Astrocyte (in vitro differentiated cells and primary cell): ENCODE measurements at regions not wholly inside any gene's neighbourhood (a gene's known extent, or its start where the extent isn't known, plus 50 kb on each side); places are given as distances from the start of the nearest gene placed in this dataset.

Experiments used
- DNase-seq: peaks from one replicate; pipeline ENCODE4 v3.0.0-alpha.2; 2010; ENCODE audit warnings: low read depth
- FAIRE-seq: peaks from 2 replicates; lab custom pipeline; 2011; peaks lifted over from hg19 to GRCh38; lab: Jason Lieb, UNC
- H2AFZ ChIP-seq: 2 replicates; pipeline ENCODE4 v1.6.0; 2012; ENCODE audit warnings: low read depth, low read length, inconsistent platforms
- H3K27ac ChIP-seq: 2 replicates; pipeline ENCODE4 v1.5.1; 2011; ENCODE audit warnings: low read depth, low read length, inconsistent platforms
- H3K27me3 ChIP-seq: 2 replicates; pipeline ENCODE4 v1.6.0; 2011; ENCODE audit warnings: low read length, inconsistent platforms; ENCODE audit not compliant: insufficient read depth
- H3K36me3 ChIP-seq: 2 replicates; pipeline ENCODE4 v1.5.1; 2011; ENCODE audit warnings: low read length, inconsistent platforms; ENCODE audit not compliant: insufficient read depth
- H3K4me1 ChIP-seq: 2 replicates; pipeline ENCODE4 v1.5.1; 2011; ENCODE audit warnings: low read length, inconsistent platforms; ENCODE audit not compliant: insufficient read depth
- H3K4me2 ChIP-seq: 2 replicates; pipeline ENCODE4 v1.6.0; 2012; ENCODE audit warnings: low read length, inconsistent platforms
- H3K4me3 ChIP-seq: 2 replicates; pipeline ENCODE4 v1.5.1; 2011; ENCODE audit warnings: low read depth, mild to moderate bottlenecking, low read length, inconsistent platforms; ENCODE audit not compliant: insufficient read depth
- H3K79me2 ChIP-seq: 2 replicates; pipeline ENCODE4 v1.6.0; 2012; ENCODE audit warnings: mild to moderate bottlenecking, low read length, inconsistent platforms; ENCODE audit not compliant: insufficient read depth
- H3K9ac ChIP-seq: 2 replicates; pipeline ENCODE4 v1.6.0; 2012; ENCODE audit warnings: mild to moderate bottlenecking, low read length, inconsistent platforms
- H3K9me3 ChIP-seq: 2 replicates; pipeline ENCODE4 v1.5.1; 2012; ENCODE audit warnings: low read depth, mild to moderate bottlenecking, low read length, inconsistent platforms; ENCODE audit not compliant: insufficient read depth
- H4K20me1 ChIP-seq: 2 replicates; pipeline ENCODE4 v1.6.0; 2012; ENCODE audit warnings: low read length, inconsistent platforms; ENCODE audit not compliant: insufficient read depth
- H3K27ac Mint-ChIP-seq: one replicate; pipeline ENCODE4 v1.8.0; 2021; ENCODE audit warnings: mild to moderate bottlenecking, mixed read lengths; ENCODE audit not compliant: unreplicated experiment
- H3K27me3 Mint-ChIP-seq: one replicate; pipeline ENCODE4 v1.8.0; 2021; ENCODE audit warnings: low read depth, mixed read lengths; ENCODE audit not compliant: unreplicated experiment
- H3K36me3 Mint-ChIP-seq: one replicate; pipeline ENCODE4 v1.8.0; 2021; ENCODE audit warnings: low read depth, mixed read lengths; ENCODE audit not compliant: unreplicated experiment
- H3K4me1 Mint-ChIP-seq: one replicate; pipeline ENCODE4 v1.8.0; 2021; ENCODE audit warnings: low read depth, mixed read lengths; ENCODE audit not compliant: unreplicated experiment
- H3K4me3 Mint-ChIP-seq: one replicate; pipeline ENCODE4 v1.8.0; 2021; ENCODE audit warnings: mild to moderate bottlenecking, moderate library complexity, mixed read lengths; ENCODE audit not compliant: unreplicated experiment
- H3K9me3 Mint-ChIP-seq: one replicate; pipeline ENCODE4 v1.8.0; 2021; ENCODE audit warnings: mild to moderate bottlenecking, mixed read lengths; ENCODE audit not compliant: unreplicated experiment
- CTCF ChIP-seq: IDR thresholded peaks from 2 replicates; pipeline ENCODE4 v1.5.1; 2011; ENCODE audit warnings: low read depth, mild to moderate bottlenecking, inconsistent platforms, low read length, moderate library complexity; ENCODE audit not compliant: insufficient read depth
- EZH2 ChIP-seq: IDR thresholded peaks from 2 replicates; pipeline ENCODE4 v1.6.1; 2012; ENCODE audit warnings: mild to moderate bottlenecking, low read length, inconsistent platforms; ENCODE audit not compliant: insufficient read depth

DNA sequence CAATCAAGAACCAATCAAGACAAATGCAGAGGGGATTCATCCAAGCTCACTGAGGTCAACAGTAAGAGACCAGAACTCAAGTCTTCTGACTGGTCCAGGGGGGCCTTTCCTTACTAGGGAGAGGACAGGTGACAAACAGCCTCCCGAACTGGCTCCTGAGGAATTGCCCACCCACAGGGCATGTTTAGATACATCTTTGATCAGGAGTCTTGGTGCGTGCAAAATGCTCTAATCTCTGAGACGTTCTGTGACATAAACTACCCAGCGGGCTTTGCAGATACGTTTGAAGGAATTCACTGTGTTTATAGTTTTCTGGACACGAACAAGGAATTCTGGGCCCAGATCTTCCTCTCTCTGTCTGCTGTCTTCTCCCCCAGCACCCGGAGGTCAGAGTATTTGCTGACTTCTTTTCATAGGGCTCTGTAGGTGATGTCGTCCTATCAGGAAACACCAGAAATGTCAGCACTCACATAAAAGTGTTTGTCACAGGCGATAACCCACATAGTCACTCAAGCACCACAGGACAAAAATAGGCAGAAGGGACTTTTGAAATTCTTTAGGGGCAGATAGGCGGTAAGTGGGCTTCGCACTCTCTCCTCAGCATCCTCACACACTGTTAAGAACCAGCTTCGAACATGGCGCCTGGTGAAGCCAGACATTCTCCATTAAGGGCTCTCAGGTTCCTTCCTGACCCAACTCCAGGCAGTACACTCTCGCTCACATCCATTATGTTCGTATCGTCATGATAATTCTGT is 349.0 kb downstream of the CYRIA start:
- no peak for FAIRE-seq

GRCh38 chr2:16315908-16316307 is 349.7 kb downstream of the CYRIA start:
- no peak overlapping the region for H3K9ac ChIP-seq
- H3K27me3 Mint-ChIP-seq, result peaks cover 21% of the 10 kb centered on the region
- H3K79me2 ChIP-seq, result no peaks in the 10 kb centered on the region
- H3K4me1 Mint-ChIP-seq, result peaks cover 16% of the 10 kb centered on the region
- H3K9me3 ChIP-seq, result no peaks in the 10 kb centered on the region
- no peak for DNase-seq
- H3K9me3 Mint-ChIP-seq, result peaks cover 3% of the 10 kb centered on the region
- TF ChIP-seq CTCF, result no peak
- no peak for TF ChIP-seq EZH2
- no peaks in the 10 kb centered on the region for H4K20me1 ChIP-seq
- no peak overlapping the region for H3K4me3 ChIP-seq
- no peaks in the 10 kb centered on the region for H3K27me3 ChIP-seq
- H3K27ac ChIP-seq, result no peak overlapping the region
- no peak for FAIRE-seq
- H3K27ac Mint-ChIP-seq, result no peak overlapping the region
- H3K4me3 Mint-ChIP-seq, result no peak overlapping the region
- no peak overlapping the region for H2AFZ ChIP-seq
- no peaks in the 10 kb centered on the region for H3K36me3 ChIP-seq
- H3K4me2 ChIP-seq, result no peak overlapping the region
- no peaks in the 10 kb centered on the region for H3K36me3 Mint-ChIP-seq
- no peaks in the 10 kb centered on the region for H3K4me1 ChIP-seq

More for the DNA sequence above, 349.0 kb downstream of the CYRIA start:
- no peak overlapping the region for H3K27ac ChIP-seq
- Mint-ChIP-seq H3K36me3 (no peaks in the 10 kb centered on the region), H3K4me3 (no peak overlapping the region), H3K27me3 (peaks cover 24% of the 10 kb centered on the region), H3K27ac (no peak overlapping the region), H3K9me3 (peaks cover 3% of the 10 kb centered on the region), H3K4me1 (peaks cover 16% of the 10 kb centered on the region)
- H4K20me1 ChIP-seq, result no peaks in the 10 kb centered on the region
- H3K4me1 ChIP-seq, result no peaks in the 10 kb centered on the region
- H3K9me3 ChIP-seq, result peaks cover 3% of the 10 kb centered on the region
- H3K4me2 ChIP-seq, result no peak overlapping the region
- no peaks in the 10 kb centered on the region for H3K36me3 ChIP-seq
- H3K4me3 ChIP-seq, result no peak overlapping the region
- no peaks in the 10 kb centered on the region for H3K27me3 ChIP-seq
- no peak overlapping the region for H3K9ac ChIP-seq
- no peaks in the 10 kb centered on the region for H3K79me2 ChIP-seq
- no peak for TF ChIP-seq CTCF
- no peak for TF ChIP-seq EZH2
- no peak overlapping the region for H2AFZ ChIP-seq
- no peak for DNase-seq

DNA sequence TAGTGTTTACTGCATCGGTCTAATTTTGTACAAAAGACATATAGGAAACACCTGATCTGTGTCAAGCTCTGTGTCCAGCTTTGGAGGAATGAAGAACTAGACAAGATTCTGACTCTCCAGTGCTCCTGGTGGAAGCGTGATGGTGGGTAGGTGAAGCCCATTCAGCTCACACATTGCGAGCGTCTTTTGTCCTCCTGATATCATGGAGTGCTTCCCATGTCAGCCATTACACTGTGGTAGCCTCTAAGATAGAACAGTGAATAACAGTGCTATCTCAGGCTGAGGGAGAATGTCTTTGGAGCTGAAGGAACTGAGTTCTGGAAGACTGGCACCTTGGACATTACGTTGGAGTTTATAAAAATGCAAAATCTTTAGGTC is 350.2 kb downstream of the CYRIA start:
- Histone ChIP-seq H3K9me3 (no peaks in the 10 kb centered on the region), H3K36me3 (no peaks in the 10 kb centered on the region), H2AFZ (no peak overlapping the region), H3K4me3 (no peak overlapping the region), H4K20me1 (no peaks in the 10 kb centered on the region), H3K79me2 (no peaks in the 10 kb centered on the region), H3K27ac (no peak overlapping the region), H3K4me2 (no peak overlapping the region), H3K27me3 (no peaks in the 10 kb centered on the region), H3K4me1 (no peaks in the 10 kb centered on the region), H3K9ac (no peak overlapping the region)
- Mint-ChIP-seq H3K4me1 (peaks cover 16% of the 10 kb centered on the region), H3K36me3 (no peaks in the 10 kb centered on the region), H3K4me3 (no peak overlapping the region), H3K9me3 (peaks cover 3% of the 10 kb centered on the region), H3K27ac (no peak overlapping the region), H3K27me3 (peaks cover 21% of the 10 kb centered on the region)
- FAIRE-seq (no peak), DNase-seq (no peak)
- no peak for TF ChIP-seq CTCF
- no peak for TF ChIP-seq EZH2
